Right forelimb (tissue), 1 donor: ENCODE measurements at regions not wholly inside any gene's neighbourhood (a gene's known extent, or its start where the extent isn't known, plus 50 kb on each side); places are given as distances from the start of the nearest gene placed in this dataset.
"Not testable (repeated sequence)": the region's sequence is repeated elsewhere in the genome, so short reads cannot be mapped to it uniquely, and the experiment has no call there.

Source experiments
- DNase-seq: peaks from one replicate; pipeline ENCODE4 v3.0.0-alpha.2; 2018

- DNase-seq = no peak
These were observed 128.4 kb upstream of the MEIS1 start for GRCh38 chr2:66306483-66306882.

- peak; percentile 89 for DNase-seq
These were observed 129.2 kb upstream of the MEIS1 start for GRCh38 chr2:66305718-66306117.

GRCh38 chr2:66303471-66303870, 131.5 kb upstream of the MEIS1 start:
- DNase-seq = no peak

- no peak for DNase-seq
These were observed 133.2 kb upstream of the MEIS1 start for GRCh38 chr2:66301767-66302140.

GRCh38 chr2:66301022-66301766, 133.7 kb upstream of the MEIS1 start:
- DNase-seq = peak; percentile 68

- DNase-seq = no peak
These were observed 151.1 kb upstream of the MEIS1 start for GRCh38 chr2:66283787-66284186.

- no peak for DNase-seq
These were observed 152.9 kb upstream of the MEIS1 start for GRCh38 chr2:66281980-66282379.

- no peak for DNase-seq
These were observed 155.9 kb upstream of the MEIS1 start for GRCh38 chr2:66279024-66279423.

- no peak for DNase-seq
These were observed 158.9 kb upstream of the MEIS1 start for GRCh38 chr2:66275984-66276383.

GRCh38 chr2:66273933-66274490, 160.9 kb upstream of the MEIS1 start:
- DNase-seq = no peak

- DNase-seq = no peak
These were observed 162.2 kb upstream of the MEIS1 start for GRCh38 chr2:66272751-66273150.

GRCh38 chr2:66271777-66272176, 163.1 kb upstream of the MEIS1 start:
- no peak for DNase-seq

- no peak for DNase-seq
These were observed 164.7 kb upstream of the MEIS1 start for GRCh38 chr2:66270247-66270646.

- DNase-seq = no peak
These were observed 165.8 kb upstream of the MEIS1 start for GRCh38 chr2:66269166-66269565.

- no peak for DNase-seq
These were observed 166.2 kb upstream of the MEIS1 start for GRCh38 chr2:66268756-66269155.

- DNase-seq = no peak
These were observed 170.6 kb upstream of the MEIS1 start for GRCh38 chr2:66264354-66264753.

GRCh38 chr2:66255867-66256266, 179.1 kb upstream of the MEIS1 start:
- DNase-seq = no peak

- no peak for DNase-seq
These were observed 179.8 kb upstream of the MEIS1 start for GRCh38 chr2:66255136-66255535.

GRCh38 chr2:66253066-66253465, 181.9 kb upstream of the MEIS1 start:
- DNase-seq = no peak

- no peak for DNase-seq
These were observed 182.8 kb upstream of the MEIS1 start for GRCh38 chr2:66252109-66252508.

GRCh38 chr2:66251573-66251972, 183.4 kb upstream of the MEIS1 start:
- no peak for DNase-seq

- not testable (repeated sequence) for DNase-seq
These were observed 185.8 kb upstream of the MEIS1 start for GRCh38 chr2:66249089-66249488.

GRCh38 chr2:66243809-66244208, 191.1 kb upstream of the MEIS1 start:
- not testable (repeated sequence) for DNase-seq

- not testable (repeated sequence) for DNase-seq
These were observed 192.0 kb upstream of the MEIS1 start for GRCh38 chr2:66242888-66243287.
